ENCODE measurements at regions not wholly inside any gene's neighbourhood (a gene's known extent, or its start where the extent isn't known, plus 50 kb on each side); places are given as distances from the start of the nearest gene placed in this dataset.

- TF ChIP-seq POLR2A (IDR thresholded peaks at IDR 0.05): no peak
- no peak for TF ChIP-seq CTCF (IDR thresholded peaks at IDR 0.05)
- no peak for TF ChIP-seq EP300 (IDR thresholded peaks at IDR 0.05)
Observed at GRCh38 chr18:38035193-38035592, 469.6 kb upstream of the CELF4 start.

GRCh38 chr18:38033282-38033681 lies 467.7 kb upstream of the CELF4 start:
- Histone ChIP-seq H3K27ac (no peak overlapping the region), H3K9me3 (no peaks in the 10 kb centered on the region), H3K4me3 (no peak overlapping the region), H3K4me1 (no peaks in the 10 kb centered on the region), H3K36me3 (no peaks in the 10 kb centered on the region), H3K27me3 (no peaks in the 10 kb centered on the region)
- no peak for DNase-seq (ENCODE audit: low spot score in 2 of 2)
- 89 to 97% methylated on average over 3 of the region's 3 CpGs for WGBS, 2 donors
- no peak for TF ChIP-seq EP300 (IDR thresholded peaks at IDR 0.05)
- TF ChIP-seq POLR2A (IDR thresholded peaks at IDR 0.05): no peak
- TF ChIP-seq CTCF (IDR thresholded peaks at IDR 0.05): no peak

More at GRCh38 chr18:38035193-38035592, 469.6 kb upstream of the CELF4 start:
- Histone ChIP-seq H3K4me1 (no peaks in the 10 kb centered on the region), H3K27me3 (no peaks in the 10 kb centered on the region), H3K4me3 (no peak overlapping the region), H3K27ac (no peak overlapping the region), H3K36me3 (no peaks in the 10 kb centered on the region), H3K9me3 (no peaks in the 10 kb centered on the region)
- DNase-seq (ENCODE audit: low spot score in 2 of 2): no peak
- 59 to 61% methylated on average over 3 of the region's 3 CpGs for WGBS, 2 donors

GRCh38 chr18:38032516-38032915 lies 466.9 kb upstream of the CELF4 start:
- no peaks in the 10 kb centered on the region for H3K9me3 ChIP-seq
- no peaks in the 10 kb centered on the region for H3K27me3 ChIP-seq
- H3K4me1 ChIP-seq: no peaks in the 10 kb centered on the region
- no peak overlapping the region for H3K4me3 ChIP-seq
- H3K27ac ChIP-seq: no peak overlapping the region
- TF ChIP-seq CTCF (IDR thresholded peaks at IDR 0.05): no peak
- TF ChIP-seq POLR2A (IDR thresholded peaks at IDR 0.05): no peak
- no peak for TF ChIP-seq EP300 (IDR thresholded peaks at IDR 0.05)
- H3K36me3 ChIP-seq: no peaks in the 10 kb centered on the region
- no peak for DNase-seq (ENCODE audit: low spot score in 2 of 2)

- Histone ChIP-seq H3K9me3 (no peaks in the 10 kb centered on the region), H3K27me3 (no peaks in the 10 kb centered on the region), H3K36me3 (no peaks in the 10 kb centered on the region), H3K4me3 (no peak overlapping the region), H3K4me1 (no peaks in the 10 kb centered on the region), H3K27ac (no peak overlapping the region)
- TF ChIP-seq EP300 (IDR thresholded peaks at IDR 0.05) (no peak), CTCF (IDR thresholded peaks at IDR 0.05) (no peak), POLR2A (IDR thresholded peaks at IDR 0.05) (no peak)
- 88% methylated on average over 7 of the region's 7 CpGs for WGBS, 2 donors
- DNase-seq (ENCODE audit: low spot score in 2 of 2): no peak
Observed at GRCh38 chr18:38028946-38029345, 463.3 kb upstream of the CELF4 start.

- WGBS, 2 donors: 38 to 54% methylated on average over 4 of the region's 4 CpGs
- Histone ChIP-seq H3K27me3 (no peaks in the 10 kb centered on the region), H3K36me3 (no peaks in the 10 kb centered on the region), H3K27ac (no peak overlapping the region), H3K4me1 (no peaks in the 10 kb centered on the region), H3K4me3 (no peak overlapping the region), H3K9me3 (no peaks in the 10 kb centered on the region)
- no peak for TF ChIP-seq CTCF (IDR thresholded peaks at IDR 0.05)
- no peak for TF ChIP-seq EP300 (IDR thresholded peaks at IDR 0.05)
- no peak for TF ChIP-seq POLR2A (IDR thresholded peaks at IDR 0.05)
- DNase-seq (ENCODE audit: low spot score in 2 of 2): no peak
Observed at GRCh38 chr18:38025433-38026038, 459.9 kb upstream of the CELF4 start.
